Bone marrow (tissue), 2 donors: ENCODE measurements at regions not wholly inside any gene's neighbourhood (a gene's known extent, or its start where the extent isn't known, plus 50 kb on each side); places are given as distances from the start of the nearest gene placed in this dataset.
"Not testable (repeated sequence)": the region's sequence is repeated elsewhere in the genome, so short reads cannot be mapped to it uniquely, and the experiment has no call there.

Source experiments
- DNase-seq, 2 donors: peaks; one replicate each; lab custom pipeline; 2025; lab: John Stamatoyannopoulos, UW

GRCh38 chr3:95162794-95163193 is 1099.9 kb downstream of the NSUN3 start:
- no peak for DNase-seq

- DNase-seq, result no peak
Observed at GRCh38 chr3:95167748-95168147, 1104.9 kb downstream of the NSUN3 start.

DNA sequence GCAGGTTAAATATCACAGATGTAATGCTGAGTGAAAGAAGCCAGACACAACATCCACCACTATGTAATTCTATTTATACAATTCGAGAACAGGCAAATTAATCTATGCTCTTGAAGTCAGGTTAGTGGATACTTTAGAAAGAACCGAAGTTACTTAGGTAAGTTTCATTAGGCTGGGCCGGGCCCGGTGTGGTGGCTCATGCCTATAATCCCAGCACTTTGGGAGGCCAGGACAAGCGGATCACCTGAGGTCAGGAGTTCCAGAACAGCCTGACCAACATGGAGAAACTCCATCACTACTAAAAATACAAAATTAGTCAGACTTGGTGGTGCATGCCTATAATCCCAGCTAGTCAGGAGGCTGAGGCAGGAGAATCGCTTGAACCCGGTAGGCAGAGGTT is 1105.7 kb downstream of the NSUN3 start:
- no peak for DNase-seq

DNA sequence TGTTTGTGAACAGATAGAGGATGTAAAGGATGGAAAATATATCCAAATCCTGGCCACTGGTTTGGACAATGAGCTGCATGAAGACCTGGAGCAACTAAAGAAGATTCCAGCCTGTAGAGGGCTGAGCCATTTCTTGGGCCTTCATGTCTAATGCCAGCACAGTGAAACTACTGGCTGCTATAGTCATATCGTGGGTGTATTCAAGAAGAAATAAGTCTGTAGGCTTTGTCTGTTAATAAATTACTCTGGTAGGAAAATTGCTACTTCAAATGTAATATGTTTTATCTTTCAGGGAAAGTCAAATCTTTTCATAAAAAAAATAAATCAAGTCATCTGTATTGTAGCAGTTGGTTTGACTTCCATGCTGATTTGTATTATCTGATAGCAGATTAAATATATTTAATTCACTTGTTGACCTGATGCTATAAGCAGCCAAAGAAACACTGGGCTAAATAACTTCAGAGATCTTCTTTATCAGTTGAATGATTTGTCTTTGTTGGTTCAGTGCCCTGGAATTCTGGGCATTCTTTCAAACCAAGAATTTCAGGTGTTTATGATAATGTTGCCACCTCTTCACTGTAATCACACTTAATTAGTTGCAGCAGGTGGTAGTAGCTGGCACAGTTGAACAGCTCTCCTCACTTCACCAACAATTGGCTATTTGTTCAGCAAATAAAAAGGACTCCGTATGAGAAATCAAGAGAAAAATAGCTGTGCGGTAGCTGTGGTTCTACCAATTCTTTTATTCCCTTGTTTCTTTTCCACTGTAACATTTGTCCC is 1109.5 kb downstream of the NSUN3 start:
- no peak for DNase-seq

- DNase-seq, result no peak
Observed at GRCh38 chr3:95177096-95177495, 1114.2 kb downstream of the NSUN3 start.

DNA sequence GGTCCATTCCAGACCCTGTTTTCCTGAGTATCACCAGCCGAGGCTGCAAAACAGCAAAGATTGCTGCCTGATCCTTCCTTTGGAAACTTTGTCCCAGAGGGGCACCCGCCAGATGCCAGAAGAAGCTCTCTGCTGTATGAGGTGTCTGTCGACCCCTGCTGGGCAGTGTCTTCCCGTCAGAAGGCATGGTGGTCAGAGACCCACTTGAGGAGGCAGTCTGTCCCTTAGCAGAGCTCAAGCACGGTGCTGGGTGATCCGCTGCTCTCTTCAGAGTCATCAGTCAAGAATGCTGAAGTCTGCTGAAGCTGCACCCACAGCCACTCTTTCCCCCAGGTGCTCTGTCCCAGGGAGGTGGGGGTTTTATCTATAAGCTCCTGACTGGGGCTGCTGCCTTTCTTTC is 1121.2 kb downstream of the NSUN3 start:
- no peak for DNase-seq

- DNase-seq, result no peak
Observed at GRCh38 chr3:95189348-95189747, 1126.5 kb downstream of the NSUN3 start.

DNA sequence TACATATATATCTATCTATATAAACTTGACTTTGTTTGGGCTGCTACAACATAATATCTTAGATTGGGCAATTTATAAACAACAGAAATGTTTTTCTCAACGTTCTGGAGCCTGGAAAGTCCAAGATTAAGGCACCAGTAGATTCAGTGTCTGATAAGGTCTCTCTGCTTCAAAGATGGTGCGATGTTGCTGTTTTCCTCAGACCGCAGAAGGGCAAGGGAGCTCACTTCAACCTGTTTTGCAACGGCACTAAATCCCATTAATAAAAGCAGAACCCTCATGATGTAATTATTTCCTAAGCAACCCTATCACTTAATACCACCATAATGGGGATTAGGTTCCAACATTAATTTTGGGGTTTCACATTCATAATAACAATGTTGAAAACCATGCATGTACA is 1134.8 kb downstream of the NSUN3 start:
- DNase-seq, result no peak

DNA sequence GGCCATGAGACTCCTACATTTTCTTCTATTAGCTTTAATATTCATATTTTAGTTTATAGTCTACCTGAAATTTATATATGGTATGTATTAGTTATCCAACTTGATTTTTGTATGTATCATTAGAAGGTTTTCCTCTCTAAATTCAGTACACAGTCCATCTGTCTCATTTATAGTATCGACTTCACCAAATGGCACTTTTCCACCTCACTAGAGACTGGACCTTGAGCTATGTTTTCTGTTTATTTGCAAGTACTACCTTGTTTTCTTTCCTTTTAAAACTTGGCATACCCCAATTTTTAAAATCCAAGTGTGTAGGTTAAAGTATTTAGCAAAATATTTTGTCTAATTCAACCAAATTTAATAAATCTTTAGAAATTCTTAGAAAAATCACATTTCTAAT is 1137.5 kb downstream of the NSUN3 start:
- no peak for DNase-seq

DNA sequence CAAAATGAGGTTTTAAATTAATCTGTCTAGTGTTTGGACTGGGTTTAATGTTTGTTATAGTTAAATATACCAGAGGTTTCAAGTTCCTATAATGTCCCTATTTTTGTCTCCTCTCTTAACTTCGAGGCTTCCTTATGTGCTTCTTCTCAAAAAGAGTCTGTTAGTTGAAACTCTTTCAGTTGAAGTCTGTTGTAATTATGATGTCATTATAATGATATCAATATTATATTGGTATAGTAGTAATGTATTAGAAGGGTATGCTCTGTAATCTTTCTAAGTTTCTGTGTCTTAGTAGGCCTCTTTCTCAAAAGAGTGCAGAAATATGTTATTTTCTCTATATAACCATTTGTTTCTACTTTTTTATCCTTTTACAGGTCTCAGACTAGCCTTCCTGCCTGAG is 1148.0 kb downstream of the NSUN3 start:
- no peak for DNase-seq

GRCh38 chr3:95212117-95212516 is 1149.3 kb downstream of the NSUN3 start:
- no peak for DNase-seq

DNA sequence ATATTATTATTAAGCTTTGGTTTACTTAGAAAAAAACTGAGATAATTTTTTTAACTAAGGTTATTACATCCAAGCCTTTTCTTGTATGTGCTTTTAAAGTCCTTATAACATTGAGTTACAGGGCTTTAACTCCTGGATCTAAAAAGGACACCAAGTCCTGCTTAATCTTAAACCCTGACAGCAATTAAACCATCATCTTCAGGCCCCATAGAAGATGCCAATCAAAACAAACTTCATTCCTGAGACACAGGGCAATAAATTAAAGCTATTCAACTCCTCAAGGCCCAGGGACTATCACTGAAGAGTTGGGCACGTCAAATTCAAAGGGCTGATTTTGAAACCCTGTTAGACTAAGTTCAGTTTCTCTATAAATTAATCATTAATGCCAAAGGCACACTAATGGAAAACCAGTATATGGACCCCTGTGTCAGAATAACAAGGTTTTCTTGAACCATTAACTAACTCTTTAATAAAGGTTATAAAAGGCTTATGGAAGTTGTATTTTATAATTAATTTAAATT is 1152.6 kb downstream of the NSUN3 start:
- DNase-seq, result no peak

DNA sequence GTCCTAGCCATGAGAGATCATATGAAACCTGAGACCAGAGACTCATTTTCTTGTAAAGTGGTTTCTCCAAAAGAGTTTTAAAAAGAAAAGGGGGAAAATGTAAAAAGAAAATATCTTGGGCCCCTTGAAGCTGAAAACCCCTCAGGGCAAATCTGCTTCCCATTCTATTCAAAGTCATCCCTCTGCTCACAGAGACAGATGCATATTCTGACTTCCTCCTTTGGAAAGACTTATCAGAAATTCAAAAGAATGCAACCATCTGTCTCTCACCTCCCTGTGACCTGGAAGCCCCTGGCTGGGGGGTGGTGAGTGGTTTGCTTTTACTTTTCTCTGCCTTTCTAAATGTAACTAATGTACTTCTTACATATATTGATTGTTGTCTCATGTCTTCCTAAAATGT is 1154.8 kb downstream of the NSUN3 start:
- no peak for DNase-seq

- no peak for DNase-seq
Observed at GRCh38 chr3:95218484-95218883, 1155.6 kb downstream of the NSUN3 start.

GRCh38 chr3:95226437-95226836 is 1163.6 kb downstream of the NSUN3 start:
- no peak for DNase-seq

DNA sequence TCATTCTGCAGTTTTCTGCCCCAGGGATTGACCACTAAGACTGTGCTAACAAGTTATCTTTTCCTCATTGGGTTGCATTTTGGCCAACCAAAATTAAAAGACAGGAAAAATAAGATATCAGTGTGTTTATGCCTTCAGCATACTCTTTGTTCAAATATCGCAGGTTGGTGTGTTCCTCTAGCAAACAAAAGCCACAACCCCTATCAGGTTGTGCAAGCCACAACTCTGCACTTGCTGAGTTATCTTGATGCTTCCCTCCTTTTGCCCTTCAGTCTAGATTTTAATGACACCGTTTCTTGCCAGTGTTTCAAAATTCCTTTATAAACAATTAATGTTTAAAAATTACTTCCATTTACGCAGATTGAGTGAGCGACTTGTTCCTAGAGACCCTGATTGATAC is 1164.2 kb downstream of the NSUN3 start:
- DNase-seq, result no peak

DNA sequence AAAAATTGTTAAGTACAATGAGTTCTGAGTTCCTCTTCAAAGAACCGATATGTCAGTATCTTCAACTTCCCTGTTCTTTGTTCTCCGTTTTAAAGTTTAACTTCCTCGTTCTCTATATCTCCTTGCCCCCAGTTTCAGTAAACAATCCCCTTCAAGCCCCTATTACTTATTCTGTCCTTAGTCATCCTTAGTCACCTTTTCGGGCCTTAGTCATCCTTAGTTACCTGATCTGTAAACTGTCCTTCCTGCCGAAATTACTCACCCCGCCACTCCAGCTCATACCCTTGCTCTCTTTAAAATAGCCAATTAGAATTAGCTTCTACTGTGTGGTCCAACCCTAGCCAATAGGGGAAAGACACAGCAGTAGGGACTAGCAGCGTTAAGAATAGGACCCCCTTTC is 1165.6 kb downstream of the NSUN3 start:
- no peak for DNase-seq

DNA sequence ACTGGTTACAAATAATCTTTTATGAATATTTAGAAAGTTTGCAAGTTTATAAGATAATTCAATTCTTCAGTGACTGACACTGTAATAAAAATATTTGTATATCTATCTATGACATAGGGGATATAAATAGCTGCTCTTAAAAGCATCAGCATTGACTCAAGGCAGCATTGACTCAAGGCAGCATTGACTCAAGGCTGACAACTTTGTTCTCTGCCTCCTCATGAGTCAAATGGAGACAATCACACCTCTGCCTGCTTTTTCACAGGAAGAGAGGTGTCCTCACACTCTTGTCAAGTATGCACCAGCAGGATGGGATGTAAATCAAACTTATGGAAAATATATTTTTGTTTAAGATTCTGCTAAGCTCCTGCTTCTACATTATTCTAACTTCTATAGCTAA is 1173.1 kb downstream of the NSUN3 start:
- no peak for DNase-seq

GRCh38 chr3:95237783-95238182 is 1174.9 kb downstream of the NSUN3 start:
- DNase-seq, result no peak

DNA sequence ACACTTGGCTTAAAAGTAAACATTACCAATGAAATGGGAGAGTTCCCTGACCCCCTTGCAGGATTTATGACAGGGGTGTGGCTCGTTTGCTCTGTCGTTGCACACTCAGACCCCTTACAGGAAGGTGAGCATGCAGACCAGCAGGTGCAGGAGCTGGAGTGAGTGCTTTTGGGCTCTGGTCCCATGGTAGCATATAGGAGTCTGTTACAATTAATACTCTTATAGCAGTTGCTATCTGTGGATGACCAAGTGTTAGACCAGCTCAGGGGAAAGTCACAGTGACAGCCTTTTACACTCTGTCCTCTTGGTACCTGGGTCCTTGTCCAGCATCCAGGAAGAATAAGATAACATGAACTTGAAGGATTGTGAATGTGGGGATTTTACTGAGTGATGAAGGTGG is 1177.5 kb downstream of the NSUN3 start:
- no peak for DNase-seq

DNA sequence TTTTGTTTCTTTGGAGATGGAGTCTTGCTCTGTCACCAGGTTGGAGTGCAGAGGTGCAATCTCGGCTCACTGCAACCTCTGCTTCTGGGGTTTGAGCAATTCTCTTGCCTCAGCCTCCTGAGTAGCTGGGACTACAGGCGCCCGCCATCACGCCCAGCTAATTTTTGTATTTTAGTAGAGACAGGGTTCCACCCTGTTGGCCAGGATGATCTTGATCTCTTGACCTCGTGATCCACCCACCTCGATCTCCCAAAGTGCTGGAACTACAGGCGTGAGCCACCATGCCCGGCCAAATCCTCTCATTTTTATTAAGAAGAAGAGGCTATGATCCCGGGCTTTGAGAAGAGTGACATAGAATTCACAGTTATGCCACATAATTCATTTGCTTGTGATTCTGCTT is 1178.4 kb downstream of the NSUN3 start:
- not testable (repeated sequence) for DNase-seq

- no peak for DNase-seq
Observed at GRCh38 chr3:95246413-95246812, 1183.6 kb downstream of the NSUN3 start.

- DNase-seq, result no peak
Observed at GRCh38 chr3:95254061-95254460, 1191.2 kb downstream of the NSUN3 start.

GRCh38 chr3:95254758-95255157 is 1191.9 kb downstream of the NSUN3 start:
- no peak for DNase-seq
